Caco-2 (cell line): ENCODE measurements at regions not wholly inside any gene's neighbourhood (a gene's known extent, or its start where the extent isn't known, plus 50 kb on each side); places are given as distances from the start of the nearest gene placed in this dataset.

Source experiments
- BruUV-seq: library from RNA; stranded (reverse); fragments of 400-500 nt; replicated peaks from 2 replicates; lab custom pipeline; 2021; lab: Mats Ljungman, UMichigan
- CTCF ChIA-PET: fragments of 300-600 bp; sonication (Branson Sonifier 250); formaldehyde crosslinking; loops from one replicate; lab custom pipeline; 2022; ENCODE audit warnings: antibody characterized with exemption; lab: Charles Lee
- POLR2A ChIA-PET: fragments of 300-600 bp; sonication (Branson Sonifier 250); formaldehyde crosslinking; loops from one replicate; lab custom pipeline; 2022; ENCODE audit warnings: antibody characterized with exemption; lab: Charles Lee
- DNase-seq, 2 experiments: peaks; one replicate each; pipeline versions ENCODE4 v3.0.0 to v3.0.0-alpha.2; 2020 to 2022
- H3K27me3 ChIP-seq: replicated peaks from 2 replicates; pipeline ENCODE4 v1.6.0; 2011; ENCODE audit warnings: low read length; ENCODE audit not compliant: control insufficient read depth, insufficient read depth
- H3K36me3 ChIP-seq: 2 replicates; pipeline ENCODE4 v1.5.1; 2011; ENCODE audit warnings: low read length; ENCODE audit not compliant: control insufficient read depth, insufficient read depth
- H3K4me1 ChIP-seq: fragments of 250-450 bp; sonication (Bioruptor Pico); 2 replicates; pipeline ENCODE4 v1.5.1; 2020; ENCODE audit warnings: mild to moderate bottlenecking
- H3K4me3 ChIP-seq: 2 replicates; pipeline ENCODE4 v1.5.1; 2011; ENCODE audit warnings: low read depth, mild to moderate bottlenecking, control low read depth, low read length
- H3K9me3 ChIP-seq: fragments of 250-450 bp; sonication (Bioruptor Pico); 2 replicates; pipeline ENCODE4 v1.5.1; 2020; ENCODE audit warnings: mild to moderate bottlenecking, moderate library complexity
- H3K27ac Mint-ChIP-seq: one replicate; pipeline ENCODE4 v1.8.0; 2022; ENCODE audit warnings: mixed read lengths; ENCODE audit not compliant: unreplicated experiment
- H3K27me3 Mint-ChIP-seq: one replicate; pipeline ENCODE4 v1.8.0; 2022; ENCODE audit warnings: mixed read lengths; ENCODE audit not compliant: insufficient read depth, unreplicated experiment
- H3K36me3 Mint-ChIP-seq: one replicate; pipeline ENCODE4 v1.8.0; 2022; ENCODE audit warnings: mild to moderate bottlenecking, mixed read lengths; ENCODE audit not compliant: insufficient read depth, unreplicated experiment
- H3K4me1 Mint-ChIP-seq: one replicate; pipeline ENCODE4 v1.8.0; 2022; ENCODE audit warnings: low read depth, mixed read lengths; ENCODE audit not compliant: unreplicated experiment
- H3K4me3 Mint-ChIP-seq: one replicate; pipeline ENCODE4 v1.8.0; 2022; ENCODE audit warnings: mild to moderate bottlenecking, moderate library complexity, mixed read lengths; ENCODE audit not compliant: unreplicated experiment
- H3K9me3 Mint-ChIP-seq: one replicate; pipeline ENCODE4 v1.8.0; 2022; ENCODE audit warnings: mixed read lengths; ENCODE audit not compliant: unreplicated experiment
- intact Hi-C: fragments of 100-400 bp; cut with micrococcal nuclease; formaldehyde crosslinking; loops from one replicate; pipeline ENCODE4 v1.10.0; 2022; ENCODE audit not compliant: unreplicated experiment
- TF ChIP-seq, protein P1 (sequence below), 2 experiments: fragments of 200-600 bp in 1 of 2; IDR thresholded peaks; 1 replicate in 1 of 2; 2 replicates in 1 of 2; pipeline versions ENCODE4 v1.5.1 to v1.8.0; 2011 to 2022; ENCODE audit warnings: antibody characterized with exemption in 1 of 2, control low read depth in 1 of 2, inconsistent platforms in 1 of 2, low read depth in 1 of 2, low read length in 1 of 2, mild to moderate bottlenecking in 1 of 2, moderate library complexity in 1 of 2; ENCODE audit not compliant: insufficient read depth in 1 of 2, severe bottlenecking in 1 of 2, unreplicated experiment in 1 of 2

DNA sequence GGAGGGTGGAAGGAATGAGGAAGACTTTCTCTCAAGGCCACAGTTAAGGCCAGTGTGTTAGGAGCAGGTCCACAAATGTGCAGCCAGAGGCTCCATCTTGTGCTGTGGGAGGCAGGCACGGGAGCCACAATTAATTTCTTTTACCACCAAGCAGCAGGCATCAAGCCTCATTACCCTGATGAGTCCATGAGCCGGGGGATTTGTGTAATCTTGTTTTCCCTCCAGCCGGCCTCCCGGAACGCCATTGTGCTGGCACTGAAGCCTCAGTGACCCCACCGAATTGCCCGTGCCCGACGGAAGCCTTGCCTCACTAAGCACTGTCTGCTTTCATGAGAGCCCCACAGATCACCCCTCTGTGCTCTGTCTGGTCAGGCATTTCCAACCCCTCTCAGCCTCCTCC, 154.7 kb upstream of the STX18 start:
- DNase-seq = no peak
- H3K27me3 ChIP-seq = no peaks in the 10 kb centered on the region
- H3K27ac Mint-ChIP-seq = no peak overlapping the region
- ChIA-PET POLR2A (no interaction called here), CTCF (no interaction called here)
- H3K4me3 Mint-ChIP-seq = no peak overlapping the region
- H3K9me3 ChIP-seq = no peaks in the 10 kb centered on the region; the same call in 1 of the 2 replicates
- intact Hi-C loops = no loop called here
- peaks cover 19% of the 10 kb centered on the region for H3K36me3 Mint-ChIP-seq
- no peak overlapping the region for H3K4me3 ChIP-seq
- no TSS peak for BruUV-seq
- no peaks in the 10 kb centered on the region for H3K9me3 Mint-ChIP-seq
- peaks cover 19% of the 10 kb centered on the region for H3K4me1 Mint-ChIP-seq
- H3K27me3 Mint-ChIP-seq = no peaks in the 10 kb centered on the region
- H3K4me1 ChIP-seq = peaks cover 25% of the 10 kb centered on the region
- H3K36me3 ChIP-seq = 0 out of 2 replicates have a peak, but pooled peaks cover 1% of the 10 kb centered on the region
- TF ChIP-seq, protein P1, sequence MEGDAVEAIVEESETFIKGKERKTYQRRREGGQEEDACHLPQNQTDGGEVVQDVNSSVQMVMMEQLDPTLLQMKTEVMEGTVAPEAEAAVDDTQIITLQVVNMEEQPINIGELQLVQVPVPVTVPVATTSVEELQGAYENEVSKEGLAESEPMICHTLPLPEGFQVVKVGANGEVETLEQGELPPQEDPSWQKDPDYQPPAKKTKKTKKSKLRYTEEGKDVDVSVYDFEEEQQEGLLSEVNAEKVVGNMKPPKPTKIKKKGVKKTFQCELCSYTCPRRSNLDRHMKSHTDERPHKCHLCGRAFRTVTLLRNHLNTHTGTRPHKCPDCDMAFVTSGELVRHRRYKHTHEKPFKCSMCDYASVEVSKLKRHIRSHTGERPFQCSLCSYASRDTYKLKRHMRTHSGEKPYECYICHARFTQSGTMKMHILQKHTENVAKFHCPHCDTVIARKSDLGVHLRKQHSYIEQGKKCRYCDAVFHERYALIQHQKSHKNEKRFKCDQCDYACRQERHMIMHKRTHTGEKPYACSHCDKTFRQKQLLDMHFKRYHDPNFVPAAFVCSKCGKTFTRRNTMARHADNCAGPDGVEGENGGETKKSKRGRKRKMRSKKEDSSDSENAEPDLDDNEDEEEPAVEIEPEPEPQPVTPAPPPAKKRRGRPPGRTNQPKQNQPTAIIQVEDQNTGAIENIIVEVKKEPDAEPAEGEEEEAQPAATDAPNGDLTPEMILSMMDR (IDR thresholded peaks at IDR 0.05; ENCODE audit: insufficient read depth in 1 of 2, low read depth in 1 of 2, low read length in 1 of 2, severe bottlenecking in 1 of 2, unreplicated experiment in 1 of 2) = no peak

DNA sequence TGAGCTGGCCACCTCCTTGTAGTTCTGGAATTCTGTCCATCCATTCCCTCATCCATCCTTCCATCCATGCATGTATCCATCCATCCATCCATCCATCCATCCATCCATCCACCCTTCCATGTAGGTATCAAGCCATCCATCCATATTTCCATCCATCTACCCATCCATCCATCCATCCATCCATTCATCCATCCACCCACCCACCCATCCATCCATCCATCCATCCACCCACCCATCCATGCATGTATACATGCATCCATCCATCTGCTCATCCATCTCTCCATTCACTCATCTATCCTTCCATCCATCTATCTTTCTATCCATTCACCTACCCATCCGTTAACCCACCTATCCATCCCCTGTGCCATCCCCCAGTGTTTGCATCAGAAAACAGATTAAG, 153.6 kb upstream of the STX18 start:
- Histone ChIP-seq H3K4me1 (peaks cover 25% of the 10 kb centered on the region), H3K36me3 (0 out of 2 replicates have a peak, but pooled peaks cover 1% of the 10 kb centered on the region), H3K9me3 (no peaks in the 10 kb centered on the region; the same call in 1 of the 2 replicates), H3K27me3 (no peaks in the 10 kb centered on the region), H3K4me3 (no peak overlapping the region)
- no TSS peak for BruUV-seq
- H3K9me3 Mint-ChIP-seq = no peaks in the 10 kb centered on the region
- H3K36me3 Mint-ChIP-seq = peaks cover 18% of the 10 kb centered on the region
- TF ChIP-seq, protein P1 (IDR thresholded peaks at IDR 0.05; ENCODE audit: insufficient read depth in 1 of 2, low read depth in 1 of 2, low read length in 1 of 2, severe bottlenecking in 1 of 2, unreplicated experiment in 1 of 2) = no peak
- POLR2A ChIA-PET = no interaction called here
- peak overlapping the region; percentile 27 for H3K4me3 Mint-ChIP-seq
- intact Hi-C loops = no loop called here
- DNase-seq = no peak
- peaks cover 19% of the 10 kb centered on the region for H3K4me1 Mint-ChIP-seq
- no peaks in the 10 kb centered on the region for H3K27me3 Mint-ChIP-seq
- CTCF ChIA-PET = interaction anchor here (0.8 kb wide), 1 partner anchor 16 kb away, joined by 3 read pairs; no protein-coding TSS in a partner anchor
- H3K27ac Mint-ChIP-seq = peak overlapping the region; percentile 67

DNA sequence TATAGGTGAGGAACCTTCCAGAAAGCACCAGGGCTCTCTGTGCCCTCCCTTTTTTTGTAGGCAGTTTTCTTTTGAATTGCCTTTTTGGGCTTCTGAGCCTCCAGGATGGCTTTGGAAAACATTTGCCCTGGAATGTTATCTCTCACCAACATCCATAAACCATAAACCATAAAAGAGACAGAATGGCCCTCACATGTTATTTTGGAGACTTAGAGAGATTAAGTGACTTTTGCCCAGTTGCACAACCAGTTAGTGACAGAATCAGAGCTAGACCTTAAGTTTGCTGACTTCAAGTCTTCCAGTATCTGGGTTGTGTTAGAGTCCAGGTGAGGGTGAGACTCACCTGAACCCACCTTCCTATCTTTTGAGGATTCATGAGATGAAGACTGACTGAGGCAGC, 153.0 kb upstream of the STX18 start:
- ChIA-PET CTCF (interaction anchor here (0.8 to 0.9 kb wide), 2 partner anchors 17 to 28 kb away, joined by 3 read pairs; no protein-coding TSS in a partner anchor), POLR2A (no interaction called here)
- H3K27me3 ChIP-seq = no peaks in the 10 kb centered on the region
- no peaks in the 10 kb centered on the region for H3K27me3 Mint-ChIP-seq
- peaks cover 25% of the 10 kb centered on the region for H3K4me1 ChIP-seq
- TF ChIP-seq, protein P1 (IDR thresholded peaks at IDR 0.05; ENCODE audit: insufficient read depth in 1 of 2, low read depth in 1 of 2, low read length in 1 of 2, severe bottlenecking in 1 of 2, unreplicated experiment in 1 of 2) = no peak
- no peaks in the 10 kb centered on the region; the same call in 1 of the 2 replicates for H3K9me3 ChIP-seq
- peaks cover 19% of the 10 kb centered on the region for H3K4me1 Mint-ChIP-seq
- no peaks in the 10 kb centered on the region for H3K9me3 Mint-ChIP-seq
- peak overlapping the region; percentile 67 for H3K27ac Mint-ChIP-seq
- DNase-seq = peak in 1 of 2 experiments; percentile 54
- intact Hi-C loops = no loop called here
- H3K4me3 ChIP-seq = no peak overlapping the region
- H3K4me3 Mint-ChIP-seq = peak overlapping the region; percentile 27
- BruUV-seq = no TSS peak
- peaks cover 18% of the 10 kb centered on the region for H3K36me3 Mint-ChIP-seq
- 0 out of 2 replicates have a peak, but pooled peaks cover 1% of the 10 kb centered on the region for H3K36me3 ChIP-seq
